ENCODE measurements at regions not wholly inside any gene's neighbourhood (a gene's known extent, or its start where the extent isn't known, plus 50 kb on each side); places are given as distances from the start of the nearest gene placed in this dataset.
"Not testable (repeated sequence)": the region's sequence is repeated elsewhere in the genome, so short reads cannot be mapped to it uniquely, and the experiment has no call there.

GRCh38 chr2:48206056-48206656 lies 108.3 kb upstream of the FOXN2 start:
- Histone ChIP-seq H3K4me3 (replicated peaks in 1 of 3; ENCODE audit: insufficient read depth in 1 of 3, low read depth in 2 of 3, low read length in 3 of 3) (peak overlapping the region in 2 of 3 experiments; percentile 26 to 55; a peak in 2 of 6 replicates), H3K9ac (ENCODE audit: insufficient read depth, low read depth, low read length) (peak overlapping the region; percentile 64), H3K4me1 (ENCODE audit: insufficient read depth, low read length) (peaks cover 83% of the 10 kb centered on the region), H3K27ac (ENCODE audit: extremely low read length, insufficient read depth, low read length) (peak overlapping the region; percentile 71), H3K4me2 (ENCODE audit: low read depth, low read length) (peak overlapping the region; percentile 80)
- H2AFZ ChIP-seq (ENCODE audit: low read length); H3K36me3 ChIP-seq (replicated peaks in 1 of 2; ENCODE audit: control insufficient read depth in 1 of 2, insufficient read depth in 2 of 2, low read length in 2 of 2); H3K9me3 ChIP-seq (ENCODE audit: low read length); CTCF ChIA-PET (ENCODE audit: low intra/inter-chr PET ratio, low total read pairs); ATAC-seq; H3K79me2 ChIP-seq (ENCODE audit: insufficient read depth, low read length); H3K27me3 ChIP-seq (ENCODE audit: control insufficient read depth in 1 of 2, insufficient read depth in 2 of 2, low read length in 2 of 2); intact Hi-C loops (cut with micrococcal nuclease; ENCODE audit: unreplicated experiment); FAIRE-seq; BruUV-seq (replicated peaks); DNase-seq (ENCODE audit: low spot score); H4K20me1 ChIP-seq (ENCODE audit: insufficient read depth, low read length): not testable (repeated sequence)
- 95% methylated on average over 13 of the region's 13 CpGs for WGBS (ENCODE audit: low lambda C conversion rate)
- in situ Hi-C loops (cut with HindIII; ENCODE audit: extremely low pct_ligation_motif_present, low pct_unique_long_range_greater_than_20kb): loop anchor here (25.0 kb wide), 1 partner anchor 206 kb away; no protein-coding TSS in a partner anchor
- peak; percentile 62; the same call in 1 of the 2 replicates for TF ChIP-seq ZBTB38 (CRISPR knock-in tag; IDR thresholded peaks at IDR 0.05)
- TF ChIP-seq RBFOX2 (IDR thresholded peaks at IDR 0.05; ENCODE audit: low read depth, low read length): 0 out of 2 replicates have a peak, but pooled peaks have one; percentile 8
- TF ChIP-seq ZNF687 (CRISPR knock-in tag; IDR thresholded peaks at IDR 0.05): peak; percentile 32
- POLR2A ChIA-PET: interaction anchor here (1.8 kb wide), 1 partner anchor 15 kb away, joined by 7 read pairs; no protein-coding TSS in a partner anchor
